PC-3 (cell line): ENCODE measurements at regions not wholly inside any gene's neighbourhood (a gene's known extent, or its start where the extent isn't known, plus 50 kb on each side); places are given as distances from the start of the nearest gene placed in this dataset.

Source experiments
- ATAC-seq: fragments of 200-7000 bp; cut with Tn5 transposase; 2 replicates; pipeline ENCODE4 v1.9.1; 2020; ENCODE audit warnings: mild to moderate bottlenecking, moderate library complexity
- BruUV-seq: library from RNA; stranded (reverse); fragments of 400-500 nt; replicated peaks from 2 replicates; lab custom pipeline; 2021; lab: Mats Ljungman, UMichigan
- CTCF ChIA-PET: fragments of 300-600 bp; sonication (Branson Sonifier 250); formaldehyde crosslinking; loops from one replicate; lab custom pipeline; 2022; ENCODE audit warnings: antibody characterized with exemption; lab: Charles Lee
- POLR2A ChIA-PET: fragments of 300-600 bp; sonication (Branson Sonifier 250); formaldehyde crosslinking; loops from one replicate; lab custom pipeline; 2022; ENCODE audit warnings: antibody characterized with exemption; ENCODE audit not compliant: unreplicated experiment; lab: Charles Lee
- DNase-seq: peaks from one replicate; pipeline ENCODE4 v3.0.0-alpha.2; 2015
- H2AFZ ChIP-seq: fragments of 300-600 bp; sonication (generic); 2 replicates; pipeline ENCODE4 v1.6.0; 2016; ENCODE audit warnings: antibody characterized with exemption, low read length
- H3F3A ChIP-seq: fragments of 300-600 bp; sonication (generic); one replicate; pipeline ENCODE4 v1.6.0; 2017; ENCODE audit warnings: antibody characterized with exemption, low read length, control low read depth, mild to moderate bottlenecking; ENCODE audit not compliant: unreplicated experiment
- H3K27ac ChIP-seq: fragments of 300-600 bp; sonication (generic); 2 replicates; pipeline ENCODE4 v1.5.1; 2016; ENCODE audit warnings: mild to moderate bottlenecking, low read length
- H3K27me3 ChIP-seq: fragments of 300-600 bp; sonication (generic); 2 replicates; pipeline ENCODE4 v1.6.1; 2016; ENCODE audit warnings: low read length, mixed read lengths
- H3K36me3 ChIP-seq: fragments of 300-600 bp; sonication (generic); 2 replicates; pipeline ENCODE4 v1.6.1; 2016; ENCODE audit warnings: low read depth, mixed run types, low read length, mixed read lengths
- H3K4me1 ChIP-seq: fragments of 300-600 bp; sonication (generic); 2 replicates; pipeline ENCODE4 v1.5.1; 2016; ENCODE audit warnings: low read length; ENCODE audit not compliant: insufficient read depth
- H3K4me2 ChIP-seq: fragments of 300-600 bp; sonication (generic); 2 replicates; pipeline ENCODE4 v1.6.0; 2016; ENCODE audit warnings: low read length
- H3K4me3 ChIP-seq: fragments of 300-600 bp; sonication (generic); 2 replicates; pipeline ENCODE4 v1.5.1; 2016; ENCODE audit warnings: mild to moderate bottlenecking, low read length, mixed read lengths
- H3K79me2 ChIP-seq: fragments of 300-600 bp; sonication (generic); 2 replicates; pipeline ENCODE4 v1.6.1; 2017; ENCODE audit warnings: low read length, mixed read lengths
- H3K9ac ChIP-seq: fragments of 300-600 bp; sonication (generic); 2 replicates; pipeline ENCODE4 v1.6.0; 2016; ENCODE audit warnings: mild to moderate bottlenecking, low read length
- H3K9me2 ChIP-seq: fragments of 300-600 bp; sonication (generic); replicated peaks from 2 replicates; pipeline ENCODE4 v1.6.1; 2016; ENCODE audit warnings: mixed run types, low read length, mixed read lengths
- H3K9me3 ChIP-seq: fragments of 300-600 bp; sonication (generic); 2 replicates; pipeline ENCODE4 v1.6.1; 2016; ENCODE audit warnings: low read length, mixed read lengths
- H4K20me1 ChIP-seq: fragments of 300-600 bp; sonication (generic); 2 replicates; pipeline ENCODE4 v1.6.1; 2016; ENCODE audit warnings: low read length, mixed read lengths
- EZH2 ChIP-seq: fragments of 300-600 bp; sonication (generic); IDR thresholded peaks from one replicate; pipeline ENCODE4 v1.6.1; 2017; ENCODE audit warnings: antibody characterized with exemption, mild to moderate bottlenecking, low read length; ENCODE audit not compliant: unreplicated experiment
- EZH2phosphoT487 ChIP-seq: fragments of 300-600 bp; sonication (generic); IDR thresholded peaks from 2 replicates; pipeline ENCODE4 v1.6.1; 2018; ENCODE audit warnings: mild to moderate bottlenecking, antibody characterized with exemption, low read length, borderline replicate concordance
- intact Hi-C: fragments of 100-400 bp; cut with micrococcal nuclease; formaldehyde crosslinking; loops from 2 replicates; pipeline ENCODE4 v1.9.0; 2023
- TF ChIP-seq, protein P1 (sequence below): fragments of 300-600 bp; sonication (generic); conservative IDR thresholded peaks from 2 replicates; pipeline ENCODE4 v1.5.1; 2017; ENCODE audit warnings: antibody characterized with exemption, low read depth, mild to moderate bottlenecking, low read length

DNA sequence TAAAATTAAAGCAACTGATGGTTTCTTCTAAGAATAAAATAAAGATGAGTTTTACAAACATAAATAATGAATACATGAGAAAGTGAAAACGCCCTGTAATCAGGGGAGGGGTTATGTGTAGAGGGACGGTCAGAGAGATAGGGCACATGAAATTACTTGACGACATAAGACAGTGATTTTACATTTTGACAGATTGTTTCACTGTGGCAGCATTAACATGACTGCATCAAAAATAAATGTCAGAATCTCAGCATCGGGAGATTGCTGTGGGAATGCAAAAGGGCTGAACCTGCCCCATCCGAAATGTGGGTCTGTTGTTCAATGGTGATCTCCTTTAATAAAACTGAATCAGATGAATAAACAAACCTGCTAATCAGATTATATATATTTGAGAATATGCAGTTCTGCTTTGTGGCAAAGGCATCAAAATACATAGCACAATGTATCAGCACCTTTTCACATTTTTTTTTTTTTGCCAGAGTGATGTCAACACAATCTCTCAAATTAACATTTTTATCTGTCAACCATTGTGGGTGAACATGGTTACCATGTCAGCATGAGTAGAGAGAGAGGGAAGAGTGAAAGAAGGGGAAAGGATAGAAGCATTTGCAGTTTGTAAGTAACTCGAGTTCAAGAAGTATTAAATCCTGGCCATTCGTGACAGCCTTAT is 177.1 kb upstream of the MAN1A1 start:
- H3K27ac ChIP-seq: no peak overlapping the region
- H3K9me3 ChIP-seq: no peaks in the 10 kb centered on the region
- no peaks in the 10 kb centered on the region for H3F3A ChIP-seq
- H3K9ac ChIP-seq: no peak overlapping the region
- no peak for DNase-seq
- H2AFZ ChIP-seq: no peak overlapping the region
- no peaks in the 10 kb centered on the region for H3K27me3 ChIP-seq
- H3K9me2 ChIP-seq: no peaks in the 10 kb centered on the region
- H3K4me3 ChIP-seq: no peak overlapping the region
- no peak overlapping the region for H3K4me2 ChIP-seq
- no peak for ATAC-seq
- TF ChIP-seq EZH2 (no peak), EZH2phosphoT487 (no peak)
- TF ChIP-seq, protein P1, sequence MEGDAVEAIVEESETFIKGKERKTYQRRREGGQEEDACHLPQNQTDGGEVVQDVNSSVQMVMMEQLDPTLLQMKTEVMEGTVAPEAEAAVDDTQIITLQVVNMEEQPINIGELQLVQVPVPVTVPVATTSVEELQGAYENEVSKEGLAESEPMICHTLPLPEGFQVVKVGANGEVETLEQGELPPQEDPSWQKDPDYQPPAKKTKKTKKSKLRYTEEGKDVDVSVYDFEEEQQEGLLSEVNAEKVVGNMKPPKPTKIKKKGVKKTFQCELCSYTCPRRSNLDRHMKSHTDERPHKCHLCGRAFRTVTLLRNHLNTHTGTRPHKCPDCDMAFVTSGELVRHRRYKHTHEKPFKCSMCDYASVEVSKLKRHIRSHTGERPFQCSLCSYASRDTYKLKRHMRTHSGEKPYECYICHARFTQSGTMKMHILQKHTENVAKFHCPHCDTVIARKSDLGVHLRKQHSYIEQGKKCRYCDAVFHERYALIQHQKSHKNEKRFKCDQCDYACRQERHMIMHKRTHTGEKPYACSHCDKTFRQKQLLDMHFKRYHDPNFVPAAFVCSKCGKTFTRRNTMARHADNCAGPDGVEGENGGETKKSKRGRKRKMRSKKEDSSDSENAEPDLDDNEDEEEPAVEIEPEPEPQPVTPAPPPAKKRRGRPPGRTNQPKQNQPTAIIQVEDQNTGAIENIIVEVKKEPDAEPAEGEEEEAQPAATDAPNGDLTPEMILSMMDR: no peak
- intact Hi-C loops: no loop called here
- H3K4me1 ChIP-seq: no peaks in the 10 kb centered on the region; the same call in 1 of the 2 replicates
- H3K36me3 ChIP-seq: no peaks in the 10 kb centered on the region
- no TSS peak for BruUV-seq
- ChIA-PET CTCF (no interaction called here), POLR2A (no interaction called here)
- no peaks in the 10 kb centered on the region for H3K79me2 ChIP-seq
- H4K20me1 ChIP-seq: no peaks in the 10 kb centered on the region

DNA sequence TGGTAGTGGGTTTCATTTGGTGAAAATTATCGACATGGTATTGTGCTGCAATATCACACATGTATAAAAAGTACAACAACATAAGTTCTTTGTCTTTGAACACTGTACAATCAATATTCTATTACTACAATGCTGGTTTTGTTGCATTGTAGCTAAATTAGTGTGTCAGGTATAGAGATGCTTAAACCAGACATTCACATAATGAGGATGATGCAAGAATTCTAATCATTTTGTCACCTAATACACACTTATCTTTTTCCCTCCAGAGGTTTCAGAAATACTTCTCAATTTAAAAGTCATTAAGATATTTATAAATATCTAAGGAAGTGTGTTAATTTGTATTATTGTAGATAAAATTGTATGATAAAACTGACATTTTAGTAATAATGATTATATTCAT is 174.8 kb upstream of the MAN1A1 start:
- intact Hi-C loops: no loop called here
- Histone ChIP-seq H3K79me2 (no peaks in the 10 kb centered on the region), H3K4me2 (no peak overlapping the region), H3K9ac (no peak overlapping the region), H3K4me1 (peaks cover 5% of the 10 kb centered on the region; the same call in 1 of the 2 replicates), H3K9me3 (no peaks in the 10 kb centered on the region), H3K9me2 (no peaks in the 10 kb centered on the region), H3K27ac (no peak overlapping the region), H3F3A (no peaks in the 10 kb centered on the region), H3K36me3 (no peaks in the 10 kb centered on the region), H4K20me1 (no peaks in the 10 kb centered on the region), H3K27me3 (no peaks in the 10 kb centered on the region), H2AFZ (no peak overlapping the region), H3K4me3 (no peak overlapping the region)
- ChIA-PET POLR2A (interaction anchor here (0.6 kb wide), 2 partner anchors 8 to 15 kb away, joined by 3 to 5 read pairs; no protein-coding TSS in a partner anchor), CTCF (no interaction called here)
- no peak for ATAC-seq
- no peak for DNase-seq
- no peak for TF ChIP-seq EZH2phosphoT487
- TF ChIP-seq EZH2: no peak
- no TSS peak for BruUV-seq

DNA sequence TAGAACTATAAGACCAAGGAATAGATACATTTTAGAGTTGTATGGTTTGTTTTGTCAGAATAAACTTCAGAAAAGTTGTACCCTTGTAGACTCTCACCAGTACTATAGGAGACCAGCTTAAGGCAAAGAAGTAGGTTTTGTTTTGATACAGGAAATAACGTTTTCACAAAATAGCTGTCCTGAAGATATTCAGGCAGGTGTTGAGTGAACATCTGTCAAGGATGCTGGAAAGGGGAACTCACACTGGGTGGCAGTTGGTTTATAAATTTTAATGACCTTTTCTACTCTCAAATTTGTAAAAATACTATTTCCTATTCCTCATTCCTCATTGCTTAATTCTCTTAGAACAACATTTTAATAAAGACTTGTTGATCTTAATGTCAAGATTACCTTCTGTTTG is 174.0 kb upstream of the MAN1A1 start:
- no peaks in the 10 kb centered on the region for H3K9me3 ChIP-seq
- no peaks in the 10 kb centered on the region for H3K9me2 ChIP-seq
- H3K4me2 ChIP-seq: no peak overlapping the region
- POLR2A ChIA-PET: no interaction called here
- no peaks in the 10 kb centered on the region for H3F3A ChIP-seq
- H3K36me3 ChIP-seq: no peaks in the 10 kb centered on the region
- no peaks in the 10 kb centered on the region for H3K79me2 ChIP-seq
- no peaks in the 10 kb centered on the region for H3K27me3 ChIP-seq
- peaks cover 5% of the 10 kb centered on the region; the same call in 1 of the 2 replicates for H3K4me1 ChIP-seq
- ATAC-seq (no peak), DNase-seq (no peak)
- H3K4me3 ChIP-seq: no peak overlapping the region
- no peak overlapping the region for H2AFZ ChIP-seq
- BruUV-seq: no TSS peak
- H3K27ac ChIP-seq: no peak overlapping the region
- no peak for TF ChIP-seq EZH2
- TF ChIP-seq, protein P1: no peak
- TF ChIP-seq EZH2phosphoT487: no peak
- no peaks in the 10 kb centered on the region for H4K20me1 ChIP-seq
- CTCF ChIA-PET: no interaction called here
- intact Hi-C loops: no loop called here
- H3K9ac ChIP-seq: no peak overlapping the region
